ENCODE measurements at regions not wholly inside any gene's neighbourhood (a gene's known extent, or its start where the extent isn't known, plus 50 kb on each side); places are given as distances from the start of the nearest gene placed in this dataset.

GRCh38 chr15:79160211-79160610 lies 69.6 kb upstream of the RASGRF1 start (continued):
- TF ChIP-seq REST (IDR thresholded peaks at IDR 0.05; ENCODE audit: low read depth, low read length), result no peak
- TF ChIP-seq FOSL2 (IDR thresholded peaks at IDR 0.05; ENCODE audit: borderline replicate concordance, low read depth), result no peak
- TF ChIP-seq NRF1 (IDR thresholded peaks at IDR 0.05; ENCODE audit: low read depth, low read length), result no peak
- no peak for TF ChIP-seq TEAD4 (IDR thresholded peaks at IDR 0.05; ENCODE audit: borderline replicate concordance, insufficient read depth)
- TF ChIP-seq, protein P1, sequence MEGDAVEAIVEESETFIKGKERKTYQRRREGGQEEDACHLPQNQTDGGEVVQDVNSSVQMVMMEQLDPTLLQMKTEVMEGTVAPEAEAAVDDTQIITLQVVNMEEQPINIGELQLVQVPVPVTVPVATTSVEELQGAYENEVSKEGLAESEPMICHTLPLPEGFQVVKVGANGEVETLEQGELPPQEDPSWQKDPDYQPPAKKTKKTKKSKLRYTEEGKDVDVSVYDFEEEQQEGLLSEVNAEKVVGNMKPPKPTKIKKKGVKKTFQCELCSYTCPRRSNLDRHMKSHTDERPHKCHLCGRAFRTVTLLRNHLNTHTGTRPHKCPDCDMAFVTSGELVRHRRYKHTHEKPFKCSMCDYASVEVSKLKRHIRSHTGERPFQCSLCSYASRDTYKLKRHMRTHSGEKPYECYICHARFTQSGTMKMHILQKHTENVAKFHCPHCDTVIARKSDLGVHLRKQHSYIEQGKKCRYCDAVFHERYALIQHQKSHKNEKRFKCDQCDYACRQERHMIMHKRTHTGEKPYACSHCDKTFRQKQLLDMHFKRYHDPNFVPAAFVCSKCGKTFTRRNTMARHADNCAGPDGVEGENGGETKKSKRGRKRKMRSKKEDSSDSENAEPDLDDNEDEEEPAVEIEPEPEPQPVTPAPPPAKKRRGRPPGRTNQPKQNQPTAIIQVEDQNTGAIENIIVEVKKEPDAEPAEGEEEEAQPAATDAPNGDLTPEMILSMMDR (IDR thresholded peaks at IDR 0.05), result no peak
- TF ChIP-seq USF2 (IDR thresholded peaks at IDR 0.05; ENCODE audit: borderline replicate concordance, low read depth, low read length), result no peak
- TF ChIP-seq RCOR1 (IDR thresholded peaks at IDR 0.05; ENCODE audit: low read length), result no peak
- TF ChIP-seq, protein P2, sequence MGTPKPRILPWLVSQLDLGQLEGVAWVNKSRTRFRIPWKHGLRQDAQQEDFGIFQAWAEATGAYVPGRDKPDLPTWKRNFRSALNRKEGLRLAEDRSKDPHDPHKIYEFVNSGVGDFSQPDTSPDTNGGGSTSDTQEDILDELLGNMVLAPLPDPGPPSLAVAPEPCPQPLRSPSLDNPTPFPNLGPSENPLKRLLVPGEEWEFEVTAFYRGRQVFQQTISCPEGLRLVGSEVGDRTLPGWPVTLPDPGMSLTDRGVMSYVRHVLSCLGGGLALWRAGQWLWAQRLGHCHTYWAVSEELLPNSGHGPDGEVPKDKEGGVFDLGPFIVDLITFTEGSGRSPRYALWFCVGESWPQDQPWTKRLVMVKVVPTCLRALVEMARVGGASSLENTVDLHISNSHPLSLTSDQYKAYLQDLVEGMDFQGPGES (IDR thresholded peaks at IDR 0.05; ENCODE audit: low read depth, low read length), result no peak

- DNase-seq, result no peak
- POLR2A ChIA-PET, result no interaction called here
- no peaks in the 10 kb centered on the region for H3K36me3 ChIP-seq (replicated peaks in 1 of 2; ENCODE audit: control insufficient read depth in 1 of 2, insufficient read depth in 2 of 2, low read length in 1 of 2)
- H3K9ac ChIP-seq, result no peak overlapping the region
- H3K4me3 ChIP-seq (ENCODE audit: low read depth in 2 of 2, low read length in 1 of 2), result no peak overlapping the region
- CTCF ChIA-PET, result interaction anchor here (1.1 to 2.0 kb wide), 3 partner anchors 13 to 129 kb away, joined by 3 to 12 read pairs (median 12); no protein-coding TSS in a partner anchor
- H3K4me1 ChIP-seq (ENCODE audit: control insufficient read depth in 1 of 2, insufficient read depth in 2 of 2, low read depth in 1 of 2, low read length in 1 of 2), result peaks cover 0 to 8% of the 10 kb centered on the region in 2 experiments; a peak in 2 of 4 replicates
- H3K9me2 ChIP-seq, result no peaks in the 10 kb centered on the region
- no peaks in the 10 kb centered on the region for H4K20me1 ChIP-seq (ENCODE audit: insufficient read depth)
- H2AFZ ChIP-seq (ENCODE audit: low read depth), result no peak overlapping the region
- no peaks in the 10 kb centered on the region for H3K9me3 ChIP-seq
- no peaks in the 10 kb centered on the region for H3K27me3 ChIP-seq (ENCODE audit: insufficient read depth)
- H3K27ac ChIP-seq (ENCODE audit: low read depth in 2 of 2, low read length in 1 of 2), result no peak overlapping the region
- no peaks in the 10 kb centered on the region for H3F3A ChIP-seq (replicated peaks; ENCODE audit: insufficient read depth)
- no peak overlapping the region for H3K4me2 ChIP-seq
- 66% methylated on average over 6 of the region's 13 CpGs for WGBS (ENCODE audit: low lambda C conversion rate)
- no peaks in the 10 kb centered on the region for H3K79me2 ChIP-seq (ENCODE audit: insufficient read depth)
- TF ChIP-seq TAF1 (IDR thresholded peaks at IDR 0.05; ENCODE audit: borderline replicate concordance, low read depth, low read length), result no peak
- TF ChIP-seq RCOR1 (IDR thresholded peaks at IDR 0.05; ENCODE audit: low read length), result no peak
- no peak for TF ChIP-seq GATA2 (CRISPR knock-in tag; IDR thresholded peaks at IDR 0.05)
- TF ChIP-seq SIN3A (IDR thresholded peaks at IDR 0.05; ENCODE audit: borderline replicate concordance, low read depth, low read length), result no peak
- no peak for TF ChIP-seq POLR2AphosphoS5 (IDR thresholded peaks at IDR 0.05; ENCODE audit: low read depth, low read length)
- TF ChIP-seq RAD21 (IDR thresholded peaks at IDR 0.05; ENCODE audit: low read length), result no peak
- TF ChIP-seq, protein P3, sequence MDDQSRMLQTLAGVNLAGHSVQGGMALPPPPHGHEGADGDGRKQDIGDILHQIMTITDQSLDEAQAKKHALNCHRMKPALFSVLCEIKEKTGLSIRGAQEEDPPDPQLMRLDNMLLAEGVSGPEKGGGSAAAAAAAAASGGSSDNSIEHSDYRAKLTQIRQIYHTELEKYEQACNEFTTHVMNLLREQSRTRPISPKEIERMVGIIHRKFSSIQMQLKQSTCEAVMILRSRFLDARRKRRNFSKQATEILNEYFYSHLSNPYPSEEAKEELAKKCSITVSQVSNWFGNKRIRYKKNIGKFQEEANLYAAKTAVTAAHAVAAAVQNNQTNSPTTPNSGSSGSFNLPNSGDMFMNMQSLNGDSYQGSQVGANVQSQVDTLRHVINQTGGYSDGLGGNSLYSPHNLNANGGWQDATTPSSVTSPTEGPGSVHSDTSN (IDR thresholded peaks at IDR 0.05), result no peak
- TF ChIP-seq, protein P1 (IDR thresholded peaks at IDR 0.05), result no peak
- TF ChIP-seq NRF1 (IDR thresholded peaks at IDR 0.05; ENCODE audit: low read depth, low read length), result no peak
Observed at GRCh38 chr15:79157631-79158592, 67.3 kb upstream of the RASGRF1 start.
